Omental fat pad (tissue), 3 donors: ENCODE measurements at regions not wholly inside any gene's neighbourhood (a gene's known extent, or its start where the extent isn't known, plus 50 kb on each side); places are given as distances from the start of the nearest gene placed in this dataset.
"Not testable (repeated sequence)": the region's sequence is repeated elsewhere in the genome, so short reads cannot be mapped to it uniquely, and the experiment has no call there.

ENCODE experiments used
- ATAC-seq: fragments of 150-250 bp; one replicate; pipeline ENCODE4 v1.9.1; 2016; ENCODE audit warnings: mild to moderate bottlenecking, moderate library complexity; ENCODE audit not compliant: low FRiP score
- DNase-seq: peaks from one replicate; pipeline ENCODE4 v3.0.0-alpha.2; 2019; ENCODE audit warnings: low spot score
- TF ChIP-seq, protein P1 (sequence below), 3 donors: fragments of 450-650 bp; IDR thresholded peaks; one replicate each; pipeline ENCODE4 v1.5.1; 2016 to 2017; ENCODE audit warnings: antibody characterized with exemption in 3 of 3, mild to moderate bottlenecking in 3 of 3, moderate library complexity in 2 of 3

DNA sequence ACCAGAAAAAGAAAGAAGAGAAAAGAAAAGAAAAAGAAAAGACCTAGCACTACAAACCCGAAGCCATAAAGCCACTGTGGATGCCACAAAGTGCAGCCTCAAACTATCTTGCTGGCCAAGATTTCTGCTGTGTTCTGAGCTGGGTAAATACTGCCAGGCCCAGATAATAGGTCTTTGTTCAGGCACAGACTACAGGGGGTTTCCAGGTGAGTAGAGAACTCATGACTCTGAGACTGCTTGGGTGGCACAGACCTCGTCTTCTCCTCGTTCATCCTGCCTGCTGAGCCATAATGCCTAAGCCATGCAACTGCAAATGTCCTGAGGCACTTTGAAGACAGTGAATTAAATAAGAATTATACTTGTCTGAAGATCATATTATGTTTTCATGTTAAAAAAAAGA, 651.8 kb downstream of the LMO4 start:
- TF ChIP-seq, protein P1, sequence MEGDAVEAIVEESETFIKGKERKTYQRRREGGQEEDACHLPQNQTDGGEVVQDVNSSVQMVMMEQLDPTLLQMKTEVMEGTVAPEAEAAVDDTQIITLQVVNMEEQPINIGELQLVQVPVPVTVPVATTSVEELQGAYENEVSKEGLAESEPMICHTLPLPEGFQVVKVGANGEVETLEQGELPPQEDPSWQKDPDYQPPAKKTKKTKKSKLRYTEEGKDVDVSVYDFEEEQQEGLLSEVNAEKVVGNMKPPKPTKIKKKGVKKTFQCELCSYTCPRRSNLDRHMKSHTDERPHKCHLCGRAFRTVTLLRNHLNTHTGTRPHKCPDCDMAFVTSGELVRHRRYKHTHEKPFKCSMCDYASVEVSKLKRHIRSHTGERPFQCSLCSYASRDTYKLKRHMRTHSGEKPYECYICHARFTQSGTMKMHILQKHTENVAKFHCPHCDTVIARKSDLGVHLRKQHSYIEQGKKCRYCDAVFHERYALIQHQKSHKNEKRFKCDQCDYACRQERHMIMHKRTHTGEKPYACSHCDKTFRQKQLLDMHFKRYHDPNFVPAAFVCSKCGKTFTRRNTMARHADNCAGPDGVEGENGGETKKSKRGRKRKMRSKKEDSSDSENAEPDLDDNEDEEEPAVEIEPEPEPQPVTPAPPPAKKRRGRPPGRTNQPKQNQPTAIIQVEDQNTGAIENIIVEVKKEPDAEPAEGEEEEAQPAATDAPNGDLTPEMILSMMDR (IDR thresholded peaks at IDR 0.05): no peak
- no peak for DNase-seq
- ATAC-seq: no peak

DNA sequence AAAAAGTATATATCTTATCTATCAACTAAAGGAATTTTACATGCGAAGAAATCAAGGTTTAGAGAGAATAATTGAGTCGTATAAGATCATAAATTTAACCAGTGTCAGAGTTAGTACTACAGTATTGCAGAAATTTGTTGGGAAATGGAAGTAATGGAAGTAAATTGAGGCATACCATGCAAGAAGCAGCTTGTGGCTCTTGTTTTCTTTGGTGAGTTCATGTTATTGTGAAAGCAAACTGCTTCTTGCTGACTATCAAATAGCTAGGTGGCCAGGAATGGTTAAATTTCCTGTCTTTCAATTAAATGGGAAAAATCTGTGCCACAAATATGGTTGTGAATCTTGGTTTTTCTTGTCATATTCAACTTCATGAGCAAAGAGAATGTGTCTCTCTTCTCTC, 652.7 kb downstream of the LMO4 start:
- TF ChIP-seq, protein P1 (IDR thresholded peaks at IDR 0.05): no peak
- DNase-seq: no peak
- ATAC-seq: no peak

DNA sequence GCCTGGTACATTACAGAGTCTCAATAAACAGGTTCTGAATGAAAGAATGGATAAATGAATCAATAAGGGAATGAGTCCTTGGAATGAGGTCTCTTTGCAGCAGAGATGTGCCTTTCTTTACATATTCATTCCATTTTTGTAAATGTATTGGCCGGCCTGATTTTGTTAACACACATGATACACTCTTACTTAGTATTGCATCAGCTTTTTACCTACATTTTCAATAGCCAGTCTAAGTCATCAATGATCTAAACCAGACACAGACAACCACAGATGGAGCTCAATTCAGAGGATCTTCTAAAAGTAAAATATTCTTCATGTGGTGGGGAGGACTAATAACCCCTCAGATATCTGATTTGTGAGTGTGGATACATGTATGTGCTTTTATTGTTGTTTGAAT, 653.1 kb downstream of the LMO4 start:
- TF ChIP-seq, protein P1 (IDR thresholded peaks at IDR 0.05): no peak
- ATAC-seq: no peak
- DNase-seq: no peak

DNA sequence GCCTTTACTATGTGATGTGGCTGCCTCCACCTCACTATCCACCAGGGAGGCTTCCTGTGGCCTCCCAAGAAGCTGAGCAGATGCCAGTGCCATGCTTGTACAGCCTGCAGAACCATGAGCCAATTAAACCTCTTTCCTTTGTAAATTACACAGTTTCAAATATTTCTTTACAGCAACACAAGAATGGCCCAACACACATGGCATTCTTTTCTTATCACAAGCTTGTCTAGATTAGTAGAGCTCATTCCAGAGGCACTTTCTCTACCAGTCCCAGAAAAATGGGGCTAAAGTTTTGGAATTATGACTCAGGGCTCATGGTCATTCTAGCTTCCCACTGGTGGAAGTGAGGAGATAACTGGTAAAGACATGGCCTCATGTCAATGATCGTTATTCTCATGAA, 655.2 kb downstream of the LMO4 start:
- ATAC-seq (no peak), DNase-seq (no peak)
- TF ChIP-seq, protein P1 (IDR thresholded peaks at IDR 0.05): no peak

DNA sequence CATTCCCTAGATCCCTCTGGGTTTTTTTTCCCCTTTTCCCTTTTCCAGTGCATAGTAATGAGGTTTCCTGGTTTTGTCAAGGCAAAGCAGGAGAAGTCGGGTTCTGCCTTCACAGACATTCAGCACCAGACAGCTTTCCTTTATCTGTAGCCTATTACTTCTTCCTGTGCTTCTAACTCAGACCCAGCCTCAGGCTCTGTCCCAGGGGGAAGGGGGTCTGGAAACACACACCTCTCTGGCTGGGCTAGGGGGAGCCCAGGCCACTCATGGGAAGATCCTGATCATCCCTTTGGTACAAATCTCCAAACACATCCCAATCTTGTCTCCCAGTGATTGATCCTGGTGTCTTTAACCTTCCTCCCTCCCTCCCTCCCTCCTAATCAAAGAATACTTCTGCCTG, 656.4 kb downstream of the LMO4 start:
- DNase-seq: no peak
- TF ChIP-seq, protein P1 (IDR thresholded peaks at IDR 0.05): no peak
- ATAC-seq: no peak

DNA sequence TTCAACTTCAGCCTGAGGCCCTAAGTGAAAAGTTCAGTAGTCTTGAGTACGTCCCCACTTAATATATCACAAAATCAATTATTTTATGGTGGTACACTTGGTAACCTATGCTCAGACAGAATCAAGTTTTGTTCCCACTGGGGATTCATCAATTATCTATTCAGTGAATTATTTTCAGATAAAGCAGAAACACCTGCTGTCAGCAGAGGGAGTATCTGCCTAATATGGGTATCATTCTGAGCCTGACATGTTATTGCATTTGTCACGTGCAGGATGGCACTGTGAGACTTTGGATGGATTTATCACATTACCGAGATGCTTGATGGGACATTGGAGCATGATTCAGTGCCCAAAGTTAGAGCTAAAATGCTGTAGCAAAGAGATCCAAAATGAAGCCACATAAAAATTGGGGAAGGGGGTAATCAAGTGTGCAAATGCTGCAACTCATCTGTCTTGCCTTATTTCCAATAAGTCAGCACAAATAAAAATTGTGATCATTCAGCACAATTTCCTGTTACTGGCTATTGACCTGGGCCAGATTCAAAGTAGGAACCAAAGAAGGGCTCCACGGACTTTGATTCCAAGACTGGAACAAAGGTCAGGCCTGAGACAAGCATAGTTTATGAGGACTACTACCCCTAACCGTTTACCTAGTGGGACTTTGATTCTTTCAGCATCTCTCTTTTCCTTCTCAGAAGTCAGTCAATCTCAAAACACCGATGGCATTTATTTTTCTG, 657.6 kb downstream of the LMO4 start:
- ATAC-seq: no peak
- DNase-seq: no peak
- TF ChIP-seq, protein P1 (IDR thresholded peaks at IDR 0.05): no peak

DNA sequence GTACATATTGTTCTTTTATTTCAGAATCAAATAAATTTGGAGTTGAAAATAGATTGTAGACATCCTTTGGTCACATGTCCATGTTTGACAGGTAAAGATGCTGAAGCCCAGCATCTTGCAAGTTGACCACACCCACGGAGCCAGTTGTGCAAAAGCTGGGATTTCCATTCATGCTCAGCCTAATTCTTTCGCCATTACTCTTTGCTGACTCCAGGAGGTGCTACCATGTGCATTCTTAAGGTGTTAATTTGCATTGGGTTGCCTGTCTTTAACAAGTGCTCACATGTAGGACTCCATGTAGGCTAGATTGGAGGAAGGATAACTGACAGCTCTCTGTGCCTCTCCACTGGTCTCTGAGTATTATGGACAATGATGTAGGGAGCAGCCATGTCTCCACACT, 660.7 kb downstream of the LMO4 start:
- DNase-seq: no peak
- TF ChIP-seq, protein P1 (IDR thresholded peaks at IDR 0.05): no peak
- ATAC-seq: no peak

DNA sequence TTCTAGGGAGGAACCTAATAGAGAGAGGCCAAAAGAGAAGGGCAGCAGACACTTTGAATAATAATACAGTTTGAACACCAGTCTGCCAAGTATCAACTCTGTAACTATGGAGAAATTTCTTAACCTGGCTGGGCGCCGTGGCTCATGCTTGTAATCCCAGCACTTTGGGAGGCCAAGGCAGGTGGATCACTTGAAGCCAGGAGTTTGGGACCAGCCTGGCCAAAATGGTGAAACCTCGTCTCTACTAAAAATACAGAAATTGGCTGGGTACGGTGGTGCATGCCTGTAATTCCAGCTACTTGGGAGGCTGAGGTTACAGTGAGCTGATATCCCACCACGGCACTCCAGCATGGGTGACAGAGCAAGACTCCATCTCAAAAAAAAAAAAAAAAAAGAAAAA, 663.9 kb downstream of the LMO4 start:
- ATAC-seq, DNase-seq: not testable (repeated sequence)
